SJSA1 (cell line): ENCODE measurements at regions not wholly inside any gene's neighbourhood (a gene's known extent, or its start where the extent isn't known, plus 50 kb on each side); places are given as distances from the start of the nearest gene placed in this dataset.

Source experiments
- DNase-seq, 2 experiments: peaks; one replicate each; pipeline ENCODE4 v3.0.0-alpha.2; 2015 to 2020; ENCODE audit warnings: low spot score in 2 of 2, low read depth in 1 of 2
- H3K27ac ChIP-seq: fragments of 250-450 bp; sonication (Bioruptor Pico); 2 replicates; pipeline ENCODE4 v1.5.1; 2020; ENCODE audit warnings: mild to moderate bottlenecking, moderate library complexity
- H3K27me3 ChIP-seq: fragments of 250-450 bp; sonication (Bioruptor Pico); replicated peaks from 2 replicates; pipeline ENCODE4 v1.5.1; 2020; ENCODE audit warnings: mild to moderate bottlenecking, moderate library complexity
- H3K36me3 ChIP-seq: fragments of 250-450 bp; sonication (Bioruptor Pico); 2 replicates; pipeline ENCODE4 v1.5.1; 2020; ENCODE audit warnings: mild to moderate bottlenecking
- H3K4me1 ChIP-seq: fragments of 250-450 bp; sonication (Bioruptor Pico); replicated peaks from 2 replicates; pipeline ENCODE4 v1.6.1; 2021; ENCODE audit warnings: mild to moderate bottlenecking
- H3K4me3 ChIP-seq: fragments of 250-450 bp; sonication (Bioruptor Pico); 2 replicates; pipeline ENCODE4 v1.5.1; 2020; ENCODE audit warnings: mild to moderate bottlenecking
- H3K9me3 ChIP-seq: fragments of 250-450 bp; sonication (Bioruptor Pico); replicated peaks from 2 replicates; pipeline ENCODE4 v1.5.1; 2020; ENCODE audit warnings: mild to moderate bottlenecking

DNA sequence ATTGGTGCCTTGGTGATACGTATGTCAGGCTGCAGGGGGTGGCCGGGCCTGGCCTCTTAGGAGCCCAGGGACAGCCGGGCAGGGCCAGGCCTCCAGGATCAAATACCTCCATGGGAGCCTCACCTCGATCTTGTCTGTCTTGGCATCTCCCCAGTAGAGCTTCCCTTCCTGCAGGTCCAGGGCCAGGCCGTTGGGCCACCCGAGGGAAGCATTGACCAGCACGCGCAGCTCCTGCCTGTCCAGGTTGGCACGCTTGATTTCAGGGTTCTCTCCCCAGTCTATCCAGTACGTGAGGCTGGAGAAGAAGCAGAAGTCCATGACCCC, 137.7 kb downstream of the CRYBB2 start:
- Histone ChIP-seq H3K27ac (no peak overlapping the region), H3K4me3 (no peak overlapping the region), H3K36me3 (peaks cover 93% of the 10 kb centered on the region), H3K4me1 (no peaks in the 10 kb centered on the region), H3K27me3 (no peaks in the 10 kb centered on the region), H3K9me3 (no peaks in the 10 kb centered on the region)
- no peak for DNase-seq

DNA sequence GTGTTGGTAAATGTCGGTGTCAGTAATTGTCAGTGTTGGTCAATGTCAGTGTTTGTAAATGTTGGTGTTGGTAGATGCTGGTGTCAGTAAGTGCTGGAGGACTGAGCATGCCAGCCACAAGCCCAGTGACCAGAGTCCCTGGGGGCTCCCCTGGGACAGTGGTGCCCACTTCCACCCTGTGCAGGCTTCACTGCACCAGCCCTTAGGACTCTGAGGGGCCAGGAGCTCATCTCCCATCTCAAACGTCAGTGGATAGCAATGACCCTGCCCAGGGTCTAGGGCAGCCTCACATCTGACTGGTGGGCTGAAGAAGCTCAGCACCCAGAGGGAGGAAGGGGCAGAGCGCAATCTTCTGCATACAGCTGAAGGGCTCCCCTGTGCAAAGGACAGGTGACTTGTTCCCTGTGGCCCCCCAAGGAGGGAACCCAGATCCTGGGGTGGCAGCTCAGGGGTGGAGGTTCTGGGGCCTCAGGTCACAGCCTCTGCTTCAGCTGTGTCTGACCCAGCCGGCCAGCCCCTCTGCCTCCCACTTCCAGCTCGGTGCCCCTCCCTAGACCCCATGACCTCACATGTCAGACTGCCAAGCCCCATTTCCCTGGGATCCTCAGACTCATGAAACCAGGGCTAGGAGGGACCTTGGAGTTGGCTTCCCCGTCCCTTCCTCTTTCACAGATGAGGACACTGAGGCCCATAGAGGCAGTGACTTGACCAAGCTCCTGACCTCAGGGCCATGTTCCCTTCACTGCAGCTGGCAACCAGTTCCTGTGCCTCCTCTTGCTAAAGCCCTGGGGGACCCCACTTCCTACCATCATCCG, 138.4 kb downstream of the CRYBB2 start:
- H3K27ac ChIP-seq, result no peak overlapping the region
- peaks cover 92% of the 10 kb centered on the region for H3K36me3 ChIP-seq
- no peaks in the 10 kb centered on the region; the same call in 1 of the 2 replicates for H3K4me1 ChIP-seq
- DNase-seq, result no peak
- H3K4me3 ChIP-seq, result no peak overlapping the region
- no peaks in the 10 kb centered on the region for H3K9me3 ChIP-seq
- H3K27me3 ChIP-seq, result no peaks in the 10 kb centered on the region

DNA sequence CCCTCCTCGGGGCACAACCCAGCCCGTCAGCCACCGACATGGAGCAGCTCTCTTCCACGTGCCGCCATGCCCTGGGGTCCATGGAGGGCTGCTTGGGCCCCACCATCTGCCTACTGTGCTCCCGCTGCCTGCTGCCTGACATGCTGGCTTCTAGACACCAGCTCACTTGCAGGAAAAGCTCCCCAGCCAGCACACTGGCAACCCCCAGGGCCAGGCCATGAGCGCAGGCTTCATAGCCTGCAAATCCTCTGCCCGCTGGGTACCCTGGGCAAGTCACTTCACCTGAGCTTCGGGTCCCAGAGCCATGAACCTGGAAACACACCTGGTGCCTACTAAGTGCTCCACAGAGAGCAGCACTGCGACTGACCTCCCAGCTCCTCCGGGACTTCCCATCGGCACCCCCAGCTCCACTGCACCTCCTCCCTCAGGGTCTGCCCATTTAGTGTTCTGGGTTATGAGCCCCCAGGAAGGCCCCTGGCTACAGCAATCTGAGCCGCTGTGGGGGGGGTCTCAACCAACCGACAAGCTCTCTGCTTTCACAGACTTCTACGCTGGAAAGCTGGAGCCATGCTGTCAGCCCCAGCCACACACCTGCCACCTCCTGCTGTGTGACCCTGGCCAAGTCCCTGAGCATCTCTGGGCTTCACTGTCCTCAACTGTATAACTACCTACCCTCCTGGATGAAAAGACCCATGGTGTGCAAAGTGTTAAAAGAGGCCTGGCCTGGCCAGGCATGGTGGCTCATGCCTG, 139.2 kb downstream of the CRYBB2 start:
- Histone ChIP-seq H3K4me3 (no peak overlapping the region), H3K4me1 (no peaks in the 10 kb centered on the region; the same call in 1 of the 2 replicates), H3K9me3 (no peaks in the 10 kb centered on the region), H3K27me3 (no peaks in the 10 kb centered on the region), H3K36me3 (peaks cover 87% of the 10 kb centered on the region), H3K27ac (no peak overlapping the region)
- no peak for DNase-seq

DNA sequence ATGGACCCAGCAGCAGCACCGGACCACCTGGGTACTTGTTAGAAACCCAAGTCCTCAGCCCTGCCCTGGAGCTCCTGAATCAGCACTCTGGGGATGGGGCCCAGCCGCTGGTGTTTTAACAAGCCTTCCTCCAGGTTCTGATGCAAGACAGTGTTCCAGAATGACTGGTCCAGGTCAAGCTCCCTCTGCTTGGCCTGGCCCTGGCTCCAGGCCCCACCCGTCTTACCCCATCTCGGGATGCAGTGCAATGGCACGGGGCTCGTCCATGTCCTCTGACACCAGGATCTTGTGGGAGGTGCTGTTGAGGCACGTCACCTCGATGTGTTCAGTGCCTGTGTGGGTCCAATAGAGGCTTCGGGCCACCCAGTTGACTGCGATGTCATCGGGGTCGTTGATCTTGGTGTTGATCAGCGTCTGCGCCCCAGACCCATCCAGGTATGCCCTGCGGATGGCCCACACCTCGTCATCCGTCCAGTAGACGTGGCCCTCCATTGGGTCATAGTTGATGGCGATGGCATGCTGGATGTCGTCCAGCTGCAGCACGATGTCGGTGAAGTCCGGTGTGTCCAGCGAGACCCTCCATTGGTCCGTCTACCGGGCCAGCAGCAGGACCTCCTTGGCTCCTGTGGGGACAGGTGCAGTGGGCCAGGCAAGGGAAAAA, 140.3 kb downstream of the CRYBB2 start:
- Histone ChIP-seq H3K36me3 (peaks cover 81% of the 10 kb centered on the region), H3K27ac (no peak overlapping the region), H3K27me3 (no peaks in the 10 kb centered on the region), H3K4me1 (peaks cover 11% of the 10 kb centered on the region), H3K4me3 (no peak overlapping the region), H3K9me3 (no peaks in the 10 kb centered on the region)
- DNase-seq, result no peak

DNA sequence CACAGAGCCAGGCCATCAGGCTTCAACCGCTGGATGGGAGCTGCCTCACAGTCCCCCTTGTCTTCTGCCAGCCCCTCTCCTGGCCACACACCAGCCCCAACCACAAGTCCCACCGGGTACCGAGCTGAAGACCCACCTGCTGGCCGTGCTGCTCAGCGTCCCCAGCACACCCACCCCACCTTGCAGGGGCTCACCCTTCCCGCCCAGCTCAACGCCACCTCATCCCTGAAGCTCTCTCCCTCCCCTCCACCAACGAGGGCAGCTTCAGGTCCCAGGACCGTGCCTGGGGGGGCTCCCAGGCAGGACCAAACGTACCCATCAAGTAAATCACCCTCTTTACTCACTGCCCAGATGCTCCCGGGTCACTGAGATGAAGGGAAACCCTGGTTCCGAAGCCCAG, 141.0 kb downstream of the CRYBB2 start:
- DNase-seq, result no peak
- H3K4me3 ChIP-seq, result no peak overlapping the region
- no peaks in the 10 kb centered on the region for H3K9me3 ChIP-seq
- H3K36me3 ChIP-seq, result peaks cover 81% of the 10 kb centered on the region
- no peaks in the 10 kb centered on the region for H3K27me3 ChIP-seq
- peaks cover 17% of the 10 kb centered on the region for H3K4me1 ChIP-seq
- no peak overlapping the region for H3K27ac ChIP-seq

DNA sequence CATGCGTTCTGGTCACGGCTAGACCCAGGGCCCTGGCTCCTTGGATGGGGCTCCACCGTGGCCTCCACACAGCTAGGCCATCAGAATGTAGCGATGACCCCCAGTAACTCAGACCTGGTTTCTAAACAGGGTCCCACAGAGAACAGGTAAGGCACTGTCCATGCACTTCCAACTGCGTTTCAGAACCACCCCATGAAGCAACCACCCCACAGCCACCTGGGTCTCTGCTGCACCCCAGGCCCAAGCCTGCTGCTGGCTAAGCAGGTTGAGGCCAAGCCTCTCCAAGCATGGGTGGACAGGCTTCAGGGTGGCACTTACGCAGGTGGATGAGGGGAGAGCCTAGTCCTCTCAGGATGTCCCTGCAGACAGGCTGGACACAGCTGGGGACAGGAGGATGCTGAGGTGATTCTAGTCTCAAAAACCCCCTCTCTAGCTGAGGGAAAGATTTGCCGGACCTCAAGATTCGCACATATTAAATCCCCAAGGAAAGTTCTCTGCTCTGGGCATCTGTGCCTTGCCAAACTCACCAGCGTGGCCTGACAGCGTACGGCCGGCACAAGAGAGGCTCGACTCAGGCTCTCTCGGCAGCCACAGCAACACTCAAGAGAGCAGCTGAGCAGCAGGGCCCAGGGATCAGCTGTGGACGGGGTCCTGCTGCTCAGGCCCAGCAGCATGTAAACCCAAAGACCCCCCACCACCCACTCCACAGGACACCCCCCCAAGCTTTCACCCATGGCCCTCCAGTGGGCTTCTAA, 141.6 kb downstream of the CRYBB2 start:
- peaks cover 24% of the 10 kb centered on the region for H3K4me1 ChIP-seq
- no peaks in the 10 kb centered on the region for H3K9me3 ChIP-seq
- H3K4me3 ChIP-seq, result no peak overlapping the region
- H3K36me3 ChIP-seq, result peaks cover 83% of the 10 kb centered on the region
- H3K27me3 ChIP-seq, result no peaks in the 10 kb centered on the region
- no peak for DNase-seq
- no peak overlapping the region for H3K27ac ChIP-seq

DNA sequence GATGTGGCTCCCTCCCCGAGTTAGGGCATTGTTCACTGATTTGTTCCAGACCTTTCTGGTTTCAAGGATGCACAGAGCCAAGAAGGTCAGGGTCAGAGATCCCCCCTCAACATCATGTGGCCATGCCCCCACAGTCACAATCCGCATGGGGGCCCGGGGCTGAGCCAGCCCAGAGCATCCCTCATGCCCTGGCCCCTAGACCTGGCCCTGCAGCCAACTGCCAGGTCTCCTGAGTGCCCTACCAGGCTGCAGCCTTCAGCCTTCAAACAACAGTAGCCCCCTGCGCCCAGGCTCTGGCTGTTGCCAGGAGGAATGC, 142.4 kb downstream of the CRYBB2 start:
- Histone ChIP-seq H3K4me1 (peaks cover 28% of the 10 kb centered on the region), H3K27me3 (no peaks in the 10 kb centered on the region)

DNA sequence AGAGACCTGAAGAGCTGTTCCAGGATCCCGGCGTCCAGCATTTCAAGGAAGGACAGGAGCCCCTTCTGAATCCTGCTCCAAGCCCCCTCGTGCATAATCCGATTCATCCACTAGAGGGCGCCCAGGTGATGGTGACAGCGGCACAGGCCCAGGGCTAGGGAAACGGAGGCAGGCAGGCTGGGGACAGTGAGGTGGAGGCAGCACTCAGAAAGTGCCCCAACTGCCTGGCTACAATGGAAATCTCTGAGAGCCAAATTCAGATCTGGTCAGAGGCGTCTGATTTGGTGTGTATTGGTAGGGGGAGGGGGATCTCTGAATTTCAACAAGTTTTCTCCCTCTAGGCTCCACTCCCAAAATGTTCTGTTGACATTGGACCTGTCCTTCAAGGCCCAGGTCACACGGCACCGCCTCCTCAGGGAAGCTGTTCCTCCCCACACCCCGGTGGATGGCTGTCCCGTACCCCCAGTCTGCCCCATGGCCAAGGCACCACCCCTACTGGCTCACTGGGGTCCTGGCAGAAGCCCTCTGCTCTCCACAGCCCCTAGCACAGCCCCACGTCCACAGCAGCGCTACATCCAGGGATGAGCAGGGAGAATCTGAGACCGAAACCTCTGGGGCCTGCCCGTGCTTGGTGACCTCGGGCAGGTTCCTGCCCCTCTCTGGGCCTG, 142.9 kb downstream of the CRYBB2 start:
- H3K4me1 ChIP-seq, result peaks cover 32% of the 10 kb centered on the region
- DNase-seq, result peak; percentile 76 to 84
- H3K27me3 ChIP-seq, result no peaks in the 10 kb centered on the region
- H3K27ac ChIP-seq, result no peak overlapping the region
- H3K4me3 ChIP-seq, result no peak overlapping the region
- H3K9me3 ChIP-seq, result no peaks in the 10 kb centered on the region
- peaks cover 81% of the 10 kb centered on the region for H3K36me3 ChIP-seq

More for the DNA sequence above, 142.4 kb downstream of the CRYBB2 start:
- Histone ChIP-seq H3K36me3 (peaks cover 81% of the 10 kb centered on the region), H3K9me3 (no peaks in the 10 kb centered on the region), H3K4me3 (no peak overlapping the region), H3K27ac (no peak overlapping the region)
- DNase-seq, result no peak

DNA sequence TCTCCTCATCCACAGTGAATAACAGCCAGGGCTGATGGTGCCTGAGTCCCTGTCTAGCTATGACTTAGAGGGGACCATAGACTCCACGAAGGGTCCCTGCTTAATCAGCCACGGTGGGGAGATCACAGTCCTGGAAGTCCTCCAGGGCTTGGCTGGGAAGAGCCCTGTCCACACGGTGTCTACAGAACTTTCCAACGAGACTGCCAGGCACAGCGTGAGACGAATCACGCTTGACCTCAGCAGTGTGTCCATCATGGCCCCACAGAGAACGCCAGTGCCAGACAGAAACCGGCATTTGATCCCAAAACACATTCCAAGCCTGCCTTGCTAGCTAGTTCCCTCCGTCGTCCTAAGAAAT, 143.4 kb downstream of the CRYBB2 start:
- no peak for DNase-seq
- Histone ChIP-seq H3K9me3 (no peaks in the 10 kb centered on the region), H3K4me3 (no peak overlapping the region), H3K27me3 (no peaks in the 10 kb centered on the region), H3K4me1 (peaks cover 37% of the 10 kb centered on the region), H3K36me3 (peaks cover 81% of the 10 kb centered on the region), H3K27ac (no peak overlapping the region)

DNA sequence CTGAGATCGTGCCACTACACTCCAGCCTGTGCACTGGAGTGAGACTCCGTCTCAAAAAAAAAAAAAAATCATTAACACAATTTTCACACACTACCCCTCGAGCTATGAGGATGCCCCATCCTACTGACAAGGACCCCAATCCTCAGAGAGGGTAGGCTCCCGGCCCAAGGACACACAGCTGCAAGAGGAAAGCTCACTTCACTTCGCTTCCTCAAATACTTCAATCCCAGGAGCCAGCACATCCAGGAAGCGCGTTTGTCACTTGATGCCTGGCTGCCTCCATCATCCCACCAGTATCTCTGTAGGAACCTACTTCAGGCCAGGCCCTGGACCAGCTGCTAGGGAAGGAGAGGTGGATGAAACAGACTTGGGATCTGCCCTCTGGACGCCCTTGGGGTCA, 144.0 kb downstream of the CRYBB2 start:
- Histone ChIP-seq H3K27me3 (no peaks in the 10 kb centered on the region), H3K9me3 (no peaks in the 10 kb centered on the region), H3K4me1 (peaks cover 43% of the 10 kb centered on the region), H3K36me3 (peaks cover 78% of the 10 kb centered on the region), H3K4me3 (no peak overlapping the region), H3K27ac (no peak overlapping the region)
- DNase-seq, result no peak

DNA sequence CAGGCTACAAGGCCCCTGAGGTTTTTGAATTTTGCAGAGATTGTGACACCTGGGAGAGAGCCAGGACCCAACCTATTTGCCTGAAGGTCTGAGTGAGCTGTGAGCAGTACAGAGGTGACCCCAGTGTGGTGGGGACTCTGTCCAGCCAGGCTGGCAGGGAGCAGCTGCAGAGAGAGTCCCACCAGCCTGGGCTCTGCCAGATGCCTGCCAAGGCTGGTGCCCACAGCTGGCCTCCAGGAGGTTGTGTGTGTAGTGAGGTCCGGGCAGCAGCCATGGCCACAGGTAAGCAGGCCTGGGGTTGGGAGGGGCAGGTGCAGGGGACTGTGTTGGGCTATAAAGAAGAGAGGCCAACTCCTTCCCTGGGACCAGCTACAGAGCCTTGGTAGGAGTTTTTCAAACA, 144.8 kb downstream of the CRYBB2 start:
- Histone ChIP-seq H3K27ac (0 out of 2 replicates have a peak overlapping the region, but pooled peaks have one; percentile 5), H3K9me3 (no peaks in the 10 kb centered on the region), H3K4me3 (no peak overlapping the region), H3K27me3 (no peaks in the 10 kb centered on the region), H3K4me1 (peaks cover 51% of the 10 kb centered on the region), H3K36me3 (peaks cover 70% of the 10 kb centered on the region)
- no peak for DNase-seq

DNA sequence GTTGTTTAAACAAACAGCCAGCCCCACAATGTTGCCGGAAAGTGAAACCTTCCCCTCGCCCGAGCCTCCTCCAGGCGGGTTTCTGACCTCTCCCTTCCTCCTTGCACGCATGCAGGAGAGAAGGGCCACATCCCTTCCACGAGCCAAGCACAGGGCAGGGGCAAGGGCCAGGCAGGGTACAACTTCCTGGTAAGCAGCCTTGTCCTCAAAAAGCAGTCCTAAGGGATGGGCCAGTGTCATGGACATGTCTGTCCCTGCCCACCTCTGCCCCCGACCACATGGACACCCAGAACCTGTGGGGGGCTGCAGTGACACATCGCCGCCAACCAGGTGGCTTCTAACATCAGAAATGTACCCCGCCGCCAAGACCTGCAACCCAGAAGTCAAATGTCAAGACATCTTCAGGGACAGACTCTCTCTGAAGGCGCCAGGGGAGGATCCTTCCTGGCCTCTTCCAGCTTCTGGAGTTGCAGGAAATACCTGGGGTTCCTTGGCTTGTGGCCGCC, 145.3 kb downstream of the CRYBB2 start:
- 0 out of 2 replicates have a peak overlapping the region, but pooled peaks have one; percentile 5 for H3K27ac ChIP-seq
- peak in 1 of 2 experiments; percentile 67 for DNase-seq
- peaks cover 65% of the 10 kb centered on the region for H3K36me3 ChIP-seq
- H3K4me1 ChIP-seq, result peaks cover 54% of the 10 kb centered on the region
- H3K27me3 ChIP-seq, result no peaks in the 10 kb centered on the region
- no peaks in the 10 kb centered on the region for H3K9me3 ChIP-seq
- no peak overlapping the region for H3K4me3 ChIP-seq
